ENCODE measurements at regions not wholly inside any gene's neighbourhood (a gene's known extent, or its start where the extent isn't known, plus 50 kb on each side); places are given as distances from the start of the nearest gene placed in this dataset.
"Not testable (repeated sequence)": the region's sequence is repeated elsewhere in the genome, so short reads cannot be mapped to it uniquely, and the experiment has no call there.

- no peak for DNase-seq
These were observed 70.0 kb downstream of the LMO4 start for GRCh38 chr1:87398641-87399040.

- DNase-seq: peak; percentile 86
These were observed 70.6 kb downstream of the LMO4 start for GRCh38 chr1:87399264-87399663.

- DNase-seq: peak; percentile 64
These were observed 71.0 kb downstream of the LMO4 start for GRCh38 chr1:87399701-87400100.

DNA sequence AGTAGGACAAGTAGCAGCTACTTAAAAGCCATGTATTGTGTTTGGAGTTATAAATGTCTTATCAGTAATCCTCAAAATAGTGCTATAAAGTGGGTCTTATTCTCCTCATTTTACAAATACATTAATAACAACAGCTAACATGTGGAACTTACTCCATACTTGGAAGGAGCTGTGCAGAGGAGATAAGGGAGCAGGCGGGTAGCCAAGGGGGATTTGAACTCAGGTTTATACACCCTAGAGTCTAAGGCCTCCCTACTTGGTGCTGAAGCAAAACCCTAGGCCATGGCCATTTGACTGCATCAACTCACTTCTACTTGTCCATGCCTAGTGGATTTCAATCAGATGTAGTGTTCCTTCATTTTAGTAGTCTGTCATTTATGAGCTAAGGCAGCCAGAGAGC lies 72.1 kb downstream of the LMO4 start:
- DNase-seq: no peak

- no peak for DNase-seq
These were observed 73.7 kb downstream of the LMO4 start for GRCh38 chr1:87402241-87403002.

DNA sequence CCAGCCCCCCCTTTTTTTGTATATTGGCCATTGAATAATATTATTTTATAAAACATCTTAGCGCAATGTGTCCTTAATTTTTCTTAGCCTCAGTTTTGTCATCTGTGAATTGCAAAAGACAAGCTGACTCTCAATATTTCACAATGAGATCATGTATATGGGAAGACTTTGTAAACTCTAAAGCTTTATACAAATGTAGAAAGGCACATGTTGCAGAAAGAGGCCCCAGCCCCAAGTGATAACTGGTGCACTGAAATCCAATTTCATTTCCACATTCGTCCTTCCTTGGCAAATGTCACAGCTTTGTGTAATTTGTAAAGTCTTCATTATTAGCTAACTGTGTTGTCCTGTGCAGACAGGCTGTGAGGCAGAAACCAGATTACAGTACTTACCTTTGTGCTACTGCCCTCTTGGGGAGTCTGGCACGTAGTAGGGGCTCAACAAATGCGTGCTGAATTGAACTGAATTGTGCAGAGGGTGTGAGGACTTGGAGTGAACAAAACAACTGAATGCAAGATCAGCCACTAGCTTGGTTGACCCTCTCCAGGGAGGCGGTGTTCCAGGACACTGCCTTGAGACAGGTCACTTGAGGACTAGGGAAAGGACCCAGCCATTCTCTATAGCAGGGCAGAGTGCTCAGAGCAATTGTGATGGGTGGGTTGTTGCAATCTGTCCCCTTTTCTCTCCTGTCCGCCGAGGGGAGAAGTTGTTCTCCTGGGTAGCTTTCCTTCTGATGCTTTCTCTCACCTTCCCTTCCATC lies 74.6 kb downstream of the LMO4 start:
- no peak for DNase-seq

GRCh38 chr1:87404296-87404695 lies 75.6 kb downstream of the LMO4 start:
- DNase-seq: no peak

DNA sequence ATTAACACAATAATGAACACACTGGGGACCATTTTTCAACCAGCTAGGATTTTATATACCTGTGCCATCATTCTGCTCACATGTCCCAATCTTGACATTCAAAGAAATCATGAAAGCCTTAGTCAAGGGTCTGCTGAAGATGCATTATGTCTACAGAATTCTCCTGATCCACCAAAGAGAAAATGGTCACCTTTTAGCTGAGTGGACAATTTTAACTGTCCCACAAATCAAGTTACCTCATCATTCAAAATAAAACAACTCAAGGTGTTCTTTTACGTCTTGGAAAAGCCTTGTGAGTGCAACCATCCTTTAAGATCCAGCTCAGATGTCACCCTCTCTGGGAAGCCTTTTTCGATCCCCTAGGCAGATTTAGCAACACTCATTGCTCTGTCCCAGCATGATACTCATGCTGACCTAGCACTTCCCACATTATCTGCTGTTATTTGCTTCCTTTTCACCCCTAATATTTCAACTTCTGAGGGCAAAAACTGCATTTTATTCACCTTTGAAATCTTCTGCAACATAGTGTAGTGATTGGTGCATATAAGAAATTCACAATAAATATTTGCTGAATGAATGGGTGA lies 80.1 kb downstream of the LMO4 start:
- DNase-seq: no peak

GRCh38 chr1:87410776-87411480 lies 82.2 kb downstream of the LMO4 start:
- peak; percentile 54 for DNase-seq

- not testable (repeated sequence) for DNase-seq
These were observed 85.2 kb downstream of the LMO4 start for GRCh38 chr1:87413846-87414245.

DNA sequence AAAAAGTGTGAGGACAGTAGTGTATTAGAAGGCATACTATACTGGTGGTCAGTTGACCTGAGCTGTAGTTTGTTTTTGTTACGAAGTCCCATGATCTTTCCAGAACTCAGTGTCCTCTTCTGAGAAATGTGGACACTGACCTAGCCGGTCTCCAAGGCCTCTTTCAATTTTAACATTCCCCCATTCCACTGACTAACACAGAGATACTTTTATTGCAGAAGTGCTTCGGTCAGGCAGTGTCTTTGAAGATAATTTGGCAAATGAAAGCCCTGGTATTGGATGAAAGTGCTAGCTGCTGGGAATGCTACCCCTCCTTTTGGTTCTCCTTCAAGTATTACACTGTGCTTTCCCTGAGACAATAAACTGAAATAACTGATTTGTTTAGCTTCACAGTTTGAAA lies 89.4 kb downstream of the LMO4 start:
- DNase-seq: no peak

GRCh38 chr1:87421809-87422208 lies 93.1 kb downstream of the LMO4 start:
- DNase-seq: no peak

DNA sequence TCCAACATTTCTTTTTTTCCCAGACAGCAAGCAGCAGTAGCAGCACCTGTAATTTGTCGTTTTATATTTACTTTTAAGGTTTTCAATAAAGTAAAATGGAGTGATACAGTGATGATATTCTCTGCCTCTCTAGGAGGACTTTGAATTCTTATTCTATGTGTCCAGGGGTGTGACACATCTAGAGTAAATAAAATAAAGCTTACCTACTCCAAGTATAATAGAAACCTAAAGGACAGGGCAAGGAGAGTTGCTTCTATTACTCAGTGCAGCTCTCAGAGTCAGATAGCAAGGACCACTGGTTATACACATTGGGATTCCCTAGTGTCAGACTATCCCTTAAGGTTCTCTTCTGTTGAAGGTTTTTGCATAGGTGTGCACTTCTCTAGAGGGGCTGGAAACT lies 95.9 kb downstream of the LMO4 start:
- no peak for DNase-seq

- no peak for DNase-seq
These were observed 98.0 kb downstream of the LMO4 start for GRCh38 chr1:87426463-87427249.

DNA sequence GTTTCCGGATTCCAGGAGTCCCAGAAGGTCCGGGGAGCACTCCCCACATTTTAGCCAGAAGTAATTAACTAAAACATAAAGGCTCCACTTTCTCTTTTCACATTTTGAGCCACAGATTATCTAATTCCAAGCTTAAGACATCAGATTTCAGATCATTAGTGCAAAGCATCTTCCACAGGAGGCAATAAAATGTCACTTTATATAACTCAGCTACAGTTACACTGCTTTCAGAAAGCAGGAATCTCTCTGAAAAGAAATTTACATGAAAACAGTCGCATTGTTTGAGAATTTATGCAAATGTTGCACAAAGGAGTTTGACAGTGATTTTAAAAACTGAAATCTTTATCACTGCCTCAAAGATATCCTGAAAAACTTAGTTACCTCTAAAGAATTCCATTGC lies 99.7 kb downstream of the LMO4 start:
- no peak for DNase-seq

DNA sequence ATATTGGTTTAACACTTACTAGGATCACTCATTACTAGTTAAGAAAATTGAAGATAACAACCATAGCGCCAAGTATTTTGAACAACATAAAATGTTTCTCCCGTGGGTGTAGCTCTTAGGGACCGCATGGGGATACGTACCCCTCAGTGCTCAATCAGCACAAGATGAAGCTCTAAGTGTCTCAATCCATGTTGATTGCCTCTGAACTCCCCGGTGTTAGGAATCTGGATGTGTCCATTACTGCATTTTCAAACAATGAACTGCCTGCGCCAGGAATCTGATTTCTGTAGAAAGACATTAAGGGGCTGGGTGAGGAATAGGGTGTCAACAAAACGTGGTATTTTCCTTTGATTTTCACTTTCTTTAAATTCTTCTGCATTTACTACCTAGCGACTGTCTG lies 100.2 kb downstream of the LMO4 start:
- no peak for DNase-seq

GRCh38 chr1:87432685-87433084 lies 104.0 kb downstream of the LMO4 start:
- DNase-seq: no peak

- DNase-seq: not testable (repeated sequence)
These were observed 104.4 kb downstream of the LMO4 start for GRCh38 chr1:87433101-87433500.

DNA sequence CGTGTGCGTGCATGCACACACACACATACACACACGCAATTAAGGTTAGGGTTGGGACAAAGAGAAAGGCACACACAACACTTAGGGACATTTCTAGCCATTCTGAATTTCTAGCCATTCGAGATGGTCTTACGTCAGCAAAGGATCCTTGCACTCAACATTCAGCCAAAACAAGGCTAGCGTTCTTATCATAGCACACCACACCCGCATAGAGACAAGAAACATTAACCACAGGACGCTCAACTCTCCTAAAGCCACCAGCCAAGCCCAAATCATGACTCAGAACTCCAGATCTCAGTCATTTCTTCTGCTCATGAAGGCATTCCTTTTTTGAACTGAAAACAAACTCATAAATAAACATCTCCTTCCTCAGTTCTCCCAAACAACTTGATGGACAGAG lies 106.8 kb downstream of the LMO4 start:
- DNase-seq: no peak

DNA sequence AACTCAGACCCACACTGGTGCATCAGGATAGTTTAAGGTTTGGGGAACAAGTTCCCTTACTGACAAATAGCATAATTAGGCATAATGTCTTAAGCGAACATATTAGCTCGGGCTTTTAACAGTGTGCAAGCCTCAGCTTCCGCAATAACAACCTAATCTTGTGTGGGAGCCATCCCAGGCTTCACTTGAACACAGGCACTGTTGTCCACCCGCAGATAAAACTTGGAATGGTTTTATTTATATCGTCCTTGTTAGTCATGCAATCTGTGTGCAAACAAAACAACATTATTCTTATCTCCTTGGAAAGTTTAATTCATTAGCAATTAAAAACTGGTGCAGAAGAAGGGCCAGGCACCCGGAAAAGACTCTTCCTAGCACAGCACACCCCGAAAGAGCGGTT lies 107.4 kb downstream of the LMO4 start:
- not testable (repeated sequence) for DNase-seq

DNA sequence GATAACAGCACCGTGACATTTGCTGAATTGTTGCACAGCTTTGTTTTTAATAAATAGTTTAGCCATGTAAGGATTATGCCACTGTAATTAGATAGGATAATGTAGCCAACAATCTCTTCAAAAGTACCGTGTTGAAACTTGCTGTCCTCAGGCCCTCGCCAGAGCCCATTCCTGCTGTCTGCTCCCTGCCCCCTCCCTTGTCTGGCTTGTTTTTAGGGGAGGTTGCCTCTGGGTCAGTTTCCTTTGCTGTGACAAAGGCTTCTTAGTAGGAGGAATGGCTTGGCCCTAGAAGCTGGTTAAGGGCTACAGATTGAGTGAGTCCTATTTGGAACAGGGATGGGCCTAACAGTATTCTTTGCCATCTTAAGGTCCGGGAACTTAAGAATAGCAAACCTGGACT lies 107.9 kb downstream of the LMO4 start:
- DNase-seq: no peak

DNA sequence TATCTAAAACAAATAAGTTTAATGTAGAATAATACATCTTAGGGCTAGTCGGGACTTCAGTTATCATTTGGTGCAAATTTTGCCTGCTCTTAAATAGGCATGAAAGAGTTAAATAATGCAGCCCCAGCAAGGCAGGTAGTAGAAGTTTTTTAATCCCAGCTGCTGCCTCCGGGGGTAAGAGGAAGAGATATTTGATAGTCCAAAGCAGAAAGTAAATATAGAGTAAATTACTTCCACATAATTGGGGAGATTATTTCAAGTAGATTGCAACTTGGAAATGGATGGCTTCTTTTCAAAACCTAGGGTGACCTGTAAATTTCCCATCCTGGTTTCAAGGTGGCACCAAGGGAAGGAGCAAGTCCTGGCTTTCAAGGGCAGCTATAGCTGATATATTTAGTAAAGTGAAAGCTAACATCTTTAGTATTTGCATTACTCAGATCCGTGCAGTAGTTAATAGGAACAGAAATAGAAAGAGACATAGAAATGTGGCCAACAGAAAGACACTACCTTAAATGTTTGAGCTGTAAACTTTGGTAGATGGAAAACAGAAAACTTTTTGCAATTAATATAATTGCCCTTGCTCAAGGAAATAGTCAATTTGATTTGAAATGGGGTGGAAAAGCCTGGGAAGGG lies 109.1 kb downstream of the LMO4 start:
- peak; percentile 0 for DNase-seq
